PC-9 (cell line): ENCODE measurements at regions not wholly inside any gene's neighbourhood (a gene's known extent, or its start where the extent isn't known, plus 50 kb on each side); places are given as distances from the start of the nearest gene placed in this dataset.

Experiments used
- EZH2 ChIP-seq: fragments of 200-600 bp; sonication (generic); IDR thresholded peaks from 2 replicates; pipeline ENCODE4 v1.8.0; 2017; ENCODE audit warnings: antibody characterized with exemption, low read depth
- TF ChIP-seq, protein P1 (sequence below): fragments of 200-600 bp; sonication (generic); conservative IDR thresholded peaks from 2 replicates; pipeline ENCODE4 v1.6.1; 2017; ENCODE audit warnings: mixed run types, antibody characterized with exemption, mild to moderate bottlenecking, moderate library complexity

DNA sequence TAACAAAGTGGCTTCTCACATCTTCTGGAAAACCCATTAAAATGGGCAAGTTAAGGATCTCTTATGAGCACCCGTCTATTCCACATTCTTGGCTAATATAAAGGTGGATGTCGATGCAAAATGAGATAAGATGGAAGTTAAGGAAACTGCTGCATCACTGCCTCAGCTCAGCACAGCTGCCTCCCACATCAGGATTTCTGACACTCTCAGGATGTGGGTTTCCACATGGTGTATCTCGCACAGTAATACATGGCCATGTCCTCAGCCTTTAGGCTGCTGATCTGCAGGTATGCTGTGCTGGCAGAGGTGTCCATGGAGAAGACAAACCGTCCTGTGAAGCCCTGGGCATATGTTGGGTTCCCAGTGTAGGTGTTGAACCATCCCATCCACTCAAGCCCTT is 1348.0 kb downstream of the TMEM121 start:
- TF ChIP-seq, protein P1, sequence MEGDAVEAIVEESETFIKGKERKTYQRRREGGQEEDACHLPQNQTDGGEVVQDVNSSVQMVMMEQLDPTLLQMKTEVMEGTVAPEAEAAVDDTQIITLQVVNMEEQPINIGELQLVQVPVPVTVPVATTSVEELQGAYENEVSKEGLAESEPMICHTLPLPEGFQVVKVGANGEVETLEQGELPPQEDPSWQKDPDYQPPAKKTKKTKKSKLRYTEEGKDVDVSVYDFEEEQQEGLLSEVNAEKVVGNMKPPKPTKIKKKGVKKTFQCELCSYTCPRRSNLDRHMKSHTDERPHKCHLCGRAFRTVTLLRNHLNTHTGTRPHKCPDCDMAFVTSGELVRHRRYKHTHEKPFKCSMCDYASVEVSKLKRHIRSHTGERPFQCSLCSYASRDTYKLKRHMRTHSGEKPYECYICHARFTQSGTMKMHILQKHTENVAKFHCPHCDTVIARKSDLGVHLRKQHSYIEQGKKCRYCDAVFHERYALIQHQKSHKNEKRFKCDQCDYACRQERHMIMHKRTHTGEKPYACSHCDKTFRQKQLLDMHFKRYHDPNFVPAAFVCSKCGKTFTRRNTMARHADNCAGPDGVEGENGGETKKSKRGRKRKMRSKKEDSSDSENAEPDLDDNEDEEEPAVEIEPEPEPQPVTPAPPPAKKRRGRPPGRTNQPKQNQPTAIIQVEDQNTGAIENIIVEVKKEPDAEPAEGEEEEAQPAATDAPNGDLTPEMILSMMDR, result no peak
- TF ChIP-seq EZH2, result no peak
